ENCODE measurements at regions not wholly inside any gene's neighbourhood (a gene's known extent, or its start where the extent isn't known, plus 50 kb on each side); places are given as distances from the start of the nearest gene placed in this dataset.

- no peak overlapping the region for H3K4me2 ChIP-seq (ENCODE audit: low read length)
Measured at GRCh38 chr5:98432378-98432777, 341.1 kb upstream of the RGMB start.

DNA sequence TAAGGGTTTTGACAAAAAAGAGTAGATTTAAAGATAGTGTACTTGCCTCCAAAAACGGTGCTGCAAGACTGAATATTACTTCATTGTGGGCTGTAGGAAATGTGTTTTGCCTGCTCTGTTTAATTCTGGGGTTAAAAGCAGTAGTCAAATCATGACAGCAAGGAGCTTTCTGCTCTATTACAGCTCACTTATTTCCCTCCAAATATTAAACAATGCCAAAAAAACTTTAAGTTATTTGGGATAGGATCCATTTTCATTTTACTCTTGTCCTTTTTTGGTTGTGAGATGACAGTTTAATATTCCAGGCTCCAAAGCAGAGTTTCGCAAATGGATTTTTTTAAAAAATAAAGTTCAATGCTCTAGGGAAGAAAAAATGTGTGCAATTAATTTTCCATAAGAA, 340.4 kb upstream of the RGMB start:
- H2AFZ ChIP-seq (ENCODE audit: low read depth, low read length), result no peak overlapping the region
- TF ChIP-seq EZH2 (IDR thresholded peaks at IDR 0.05; ENCODE audit: borderline replicate concordance, insufficient read depth, low read length, poor library complexity, severe bottlenecking) (no peak), POLR2AphosphoS5 (IDR thresholded peaks at IDR 0.05) (no peak), MXI1 (conservative IDR thresholded peaks at IDR 0.05; ENCODE audit: poor library complexity, severe bottlenecking) (no peak), TAF1 (IDR thresholded peaks at IDR 0.05; ENCODE audit: low read depth) (no peak), RAD21 (conservative IDR thresholded peaks at IDR 0.05) (no peak), SMC3 (conservative IDR thresholded peaks at IDR 0.05; ENCODE audit: poor library complexity) (no peak), EP300 (conservative IDR thresholded peaks at IDR 0.05; ENCODE audit: poor library complexity, severe bottlenecking) (no peak)
- TF ChIP-seq, protein P1, sequence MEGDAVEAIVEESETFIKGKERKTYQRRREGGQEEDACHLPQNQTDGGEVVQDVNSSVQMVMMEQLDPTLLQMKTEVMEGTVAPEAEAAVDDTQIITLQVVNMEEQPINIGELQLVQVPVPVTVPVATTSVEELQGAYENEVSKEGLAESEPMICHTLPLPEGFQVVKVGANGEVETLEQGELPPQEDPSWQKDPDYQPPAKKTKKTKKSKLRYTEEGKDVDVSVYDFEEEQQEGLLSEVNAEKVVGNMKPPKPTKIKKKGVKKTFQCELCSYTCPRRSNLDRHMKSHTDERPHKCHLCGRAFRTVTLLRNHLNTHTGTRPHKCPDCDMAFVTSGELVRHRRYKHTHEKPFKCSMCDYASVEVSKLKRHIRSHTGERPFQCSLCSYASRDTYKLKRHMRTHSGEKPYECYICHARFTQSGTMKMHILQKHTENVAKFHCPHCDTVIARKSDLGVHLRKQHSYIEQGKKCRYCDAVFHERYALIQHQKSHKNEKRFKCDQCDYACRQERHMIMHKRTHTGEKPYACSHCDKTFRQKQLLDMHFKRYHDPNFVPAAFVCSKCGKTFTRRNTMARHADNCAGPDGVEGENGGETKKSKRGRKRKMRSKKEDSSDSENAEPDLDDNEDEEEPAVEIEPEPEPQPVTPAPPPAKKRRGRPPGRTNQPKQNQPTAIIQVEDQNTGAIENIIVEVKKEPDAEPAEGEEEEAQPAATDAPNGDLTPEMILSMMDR (IDR thresholded peaks at IDR 0.05; ENCODE audit: poor library complexity, severe bottlenecking), result no peak
- TF ChIP-seq, protein P2, sequence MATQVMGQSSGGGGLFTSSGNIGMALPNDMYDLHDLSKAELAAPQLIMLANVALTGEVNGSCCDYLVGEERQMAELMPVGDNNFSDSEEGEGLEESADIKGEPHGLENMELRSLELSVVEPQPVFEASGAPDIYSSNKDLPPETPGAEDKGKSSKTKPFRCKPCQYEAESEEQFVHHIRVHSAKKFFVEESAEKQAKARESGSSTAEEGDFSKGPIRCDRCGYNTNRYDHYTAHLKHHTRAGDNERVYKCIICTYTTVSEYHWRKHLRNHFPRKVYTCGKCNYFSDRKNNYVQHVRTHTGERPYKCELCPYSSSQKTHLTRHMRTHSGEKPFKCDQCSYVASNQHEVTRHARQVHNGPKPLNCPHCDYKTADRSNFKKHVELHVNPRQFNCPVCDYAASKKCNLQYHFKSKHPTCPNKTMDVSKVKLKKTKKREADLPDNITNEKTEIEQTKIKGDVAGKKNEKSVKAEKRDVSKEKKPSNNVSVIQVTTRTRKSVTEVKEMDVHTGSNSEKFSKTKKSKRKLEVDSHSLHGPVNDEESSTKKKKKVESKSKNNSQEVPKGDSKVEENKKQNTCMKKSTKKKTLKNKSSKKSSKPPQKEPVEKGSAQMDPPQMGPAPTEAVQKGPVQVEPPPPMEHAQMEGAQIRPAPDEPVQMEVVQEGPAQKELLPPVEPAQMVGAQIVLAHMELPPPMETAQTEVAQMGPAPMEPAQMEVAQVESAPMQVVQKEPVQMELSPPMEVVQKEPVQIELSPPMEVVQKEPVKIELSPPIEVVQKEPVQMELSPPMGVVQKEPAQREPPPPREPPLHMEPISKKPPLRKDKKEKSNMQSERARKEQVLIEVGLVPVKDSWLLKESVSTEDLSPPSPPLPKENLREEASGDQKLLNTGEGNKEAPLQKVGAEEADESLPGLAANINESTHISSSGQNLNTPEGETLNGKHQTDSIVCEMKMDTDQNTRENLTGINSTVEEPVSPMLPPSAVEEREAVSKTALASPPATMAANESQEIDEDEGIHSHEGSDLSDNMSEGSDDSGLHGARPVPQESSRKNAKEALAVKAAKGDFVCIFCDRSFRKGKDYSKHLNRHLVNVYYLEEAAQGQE (IDR thresholded peaks at IDR 0.05; ENCODE audit: borderline replicate concordance), result no peak
- no peaks in the 10 kb centered on the region for H3F3A ChIP-seq (ENCODE audit: insufficient read depth, low read length, poor library complexity, severe bottlenecking)
- no peak overlapping the region for H3K4me2 ChIP-seq (ENCODE audit: low read length)
- no peaks in the 10 kb centered on the region for H3K79me2 ChIP-seq (replicated peaks; ENCODE audit: insufficient read depth, low read length)
- H3K9me3 ChIP-seq (ENCODE audit: low read length), result no peaks in the 10 kb centered on the region
- H3K9me2 ChIP-seq (ENCODE audit: insufficient read depth, low read length), result no peaks in the 10 kb centered on the region
- no peak overlapping the region for H3K4me3 ChIP-seq (ENCODE audit: low read length)
- H3K27me3 ChIP-seq (ENCODE audit: insufficient read depth, low read depth, low read length), result no peaks in the 10 kb centered on the region
- no peaks in the 10 kb centered on the region for H4K20me1 ChIP-seq (ENCODE audit: insufficient read depth)
- no peaks in the 10 kb centered on the region for H3K36me3 ChIP-seq (ENCODE audit: insufficient read depth, low read length)
- no peak overlapping the region for H3K27ac ChIP-seq (ENCODE audit: low read length)
- no peak overlapping the region for H3K9ac ChIP-seq (ENCODE audit: low read length)

More at GRCh38 chr5:98432378-98432777, 341.1 kb upstream of the RGMB start:
- Histone ChIP-seq H3K4me3 (ENCODE audit: low read length) (no peak overlapping the region), H3K27ac (ENCODE audit: low read length) (no peak overlapping the region), H2AFZ (ENCODE audit: low read depth, low read length) (no peak overlapping the region), H3K9ac (ENCODE audit: low read length) (no peak overlapping the region), H3K79me2 (replicated peaks; ENCODE audit: insufficient read depth, low read length) (no peaks in the 10 kb centered on the region), H3K36me3 (ENCODE audit: insufficient read depth, low read length) (no peaks in the 10 kb centered on the region), H3K27me3 (ENCODE audit: insufficient read depth, low read depth, low read length) (no peaks in the 10 kb centered on the region), H3F3A (ENCODE audit: insufficient read depth, low read length, poor library complexity, severe bottlenecking) (no peaks in the 10 kb centered on the region), H3K9me3 (ENCODE audit: low read length) (no peaks in the 10 kb centered on the region), H3K9me2 (ENCODE audit: insufficient read depth, low read length) (no peaks in the 10 kb centered on the region), H4K20me1 (ENCODE audit: insufficient read depth) (no peaks in the 10 kb centered on the region)
- TF ChIP-seq RAD21 (conservative IDR thresholded peaks at IDR 0.05) (no peak), TAF1 (IDR thresholded peaks at IDR 0.05; ENCODE audit: low read depth) (no peak), SMC3 (conservative IDR thresholded peaks at IDR 0.05; ENCODE audit: poor library complexity) (no peak), POLR2AphosphoS5 (IDR thresholded peaks at IDR 0.05) (no peak), EP300 (conservative IDR thresholded peaks at IDR 0.05; ENCODE audit: poor library complexity, severe bottlenecking) (no peak), MXI1 (conservative IDR thresholded peaks at IDR 0.05; ENCODE audit: poor library complexity, severe bottlenecking) (no peak), EZH2 (IDR thresholded peaks at IDR 0.05; ENCODE audit: borderline replicate concordance, insufficient read depth, low read length, poor library complexity, severe bottlenecking) (no peak)
- TF ChIP-seq, protein P2 (IDR thresholded peaks at IDR 0.05; ENCODE audit: borderline replicate concordance), result no peak
- TF ChIP-seq, protein P1 (IDR thresholded peaks at IDR 0.05; ENCODE audit: poor library complexity, severe bottlenecking), result no peak
